Stomach (tissue), 8 donors: ENCODE measurements at regions not wholly inside any gene's neighbourhood (a gene's known extent, or its start where the extent isn't known, plus 50 kb on each side); places are given as distances from the start of the nearest gene placed in this dataset.

Source experiments
- DNase-seq, 2 donors: peaks; one replicate each; pipeline versions ENCODE4 v3.0.0 to v3.0.0-alpha.2; 2013 to 2019
- H3K27ac ChIP-seq, 5 donors: fragments of 200-600 bp in 4 of 5; sonication (generic) in 4 of 5; one replicate each; pipeline ENCODE4 v1.5.1; 2013 to 2019; ENCODE audit warnings: mild to moderate bottlenecking in 1 of 5, moderate library complexity in 1 of 5
- H3K27me3 ChIP-seq, 3 donors: fragments of 200-600 bp; sonication (generic); one replicate each; pipeline ENCODE4 v1.5.1; 2017 to 2019; ENCODE audit warnings: mixed run types in 1 of 3
- H3K36me3 ChIP-seq, 4 donors: fragments of 200-600 bp; sonication (generic); 1 replicate in 3 of 4; 2 replicates in 1 of 4; pipeline ENCODE4 v1.5.1; 2016 to 2019
- H3K4me1 ChIP-seq, 4 donors: fragments of 200-600 bp; sonication (generic); one replicate each; pipeline ENCODE4 v1.5.1; 2016 to 2019
- H3K4me3 ChIP-seq, 4 donors: fragments of 200-600 bp; sonication (generic) in 3 of 4; one replicate each; pipeline ENCODE4 v1.5.1; 2016 to 2019; ENCODE audit warnings: mild to moderate bottlenecking in 1 of 4
- H3K9me3 ChIP-seq, 4 donors: fragments of 200-600 bp; sonication (generic); one replicate each; pipeline ENCODE4 v1.5.1; 2016 to 2019
- CTCF ChIP-seq, 7 experiments: fragments of 450-650 bp in 4 of 7; fragments of 200-600 bp in 3 of 7; sonication (generic) in 3 of 7; IDR thresholded peaks; one replicate each; pipeline ENCODE4 v1.5.1; 2016 to 2019; ENCODE audit warnings: antibody characterized with exemption in 7 of 7, control low read depth in 2 of 7, mild to moderate bottlenecking in 1 of 7
- EP300 ChIP-seq: sonication (generic); formaldehyde crosslinking; IDR thresholded peaks from one replicate; pipeline ENCODE4 v1.6.1; 2017; ENCODE audit warnings: antibody characterized with exemption
- POLR2A ChIP-seq, 4 donors: fragments of 450-650 bp; IDR thresholded peaks; one replicate each; pipeline ENCODE4 v1.6.1; 2016; ENCODE audit warnings: antibody characterized with exemption in 4 of 4, control low read depth in 2 of 4, mild to moderate bottlenecking in 1 of 4, moderate library complexity in 1 of 4
- POLR2AphosphoS5 ChIP-seq, 3 donors: sonication (generic); formaldehyde crosslinking; IDR thresholded peaks; one replicate each; pipeline ENCODE4 v1.6.1; 2016; ENCODE audit warnings: antibody characterized with exemption in 3 of 3
- WGBS, 5 donors: extraction: QIAGEN DNeasy Blood & Tissue Kit in 3 of 5; methylation state at CpG; one replicate each; pipeline versions ENCODE4 v1.1.5 to v1.1.7; 2013 to 2018; 5-methylcytosine and 5-hydroxymethylcytosine counted together
- intact Hi-C: fragments of 100-400 bp; cut with DNase I; formaldehyde crosslinking; loops from one replicate; pipeline ENCODE4 v1.15.1; 2023; ENCODE audit warnings: low total_unique reads
- donor health status: healthy with polysubstance abuse.
- donor health status: Bipolar disorder and iron deficiency.
- donor health status: healthy.

DNA sequence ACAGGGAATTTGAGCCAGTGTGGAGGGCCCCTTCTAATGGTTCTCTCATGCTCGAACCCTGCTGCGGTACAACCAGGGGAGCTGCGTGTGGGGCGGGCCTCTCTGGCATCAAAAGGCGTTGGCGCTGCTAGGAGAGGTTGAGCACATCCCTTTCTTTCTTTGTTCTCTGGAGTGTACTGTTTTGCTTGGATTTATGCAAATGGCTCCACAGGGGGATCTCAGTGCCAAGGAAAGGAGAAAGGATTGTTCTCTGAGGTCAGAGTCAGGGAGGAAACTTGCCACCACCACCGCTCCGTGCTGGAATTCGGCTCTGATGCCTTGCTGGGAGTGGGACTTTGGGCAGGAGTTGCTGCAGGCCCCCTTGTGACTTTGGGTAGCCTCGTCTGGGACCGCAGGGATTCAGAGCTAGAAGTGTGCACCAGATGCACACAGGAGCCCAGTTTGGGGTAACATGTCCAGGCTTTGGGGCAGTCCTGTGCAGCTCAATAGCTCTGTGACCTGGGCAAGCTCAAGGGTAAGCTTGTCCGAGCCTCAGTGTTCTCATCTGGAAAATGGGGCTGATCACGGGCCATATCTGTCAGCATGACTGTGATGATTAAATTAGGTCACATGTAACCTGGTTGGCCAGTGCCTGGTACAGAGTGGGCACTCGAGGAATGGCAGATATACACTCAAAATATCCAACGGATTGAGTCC lies 353.0 kb upstream of the EEF2KMT start:
- no peak overlapping the region for H3K27ac ChIP-seq
- no peaks in the 10 kb centered on the region for H3K9me3 ChIP-seq
- no peak for DNase-seq
- no peak overlapping the region for H3K4me3 ChIP-seq
- peaks cover 0 to 31% (median 0%) of the 10 kb centered on the region in 3 donors for H3K27me3 ChIP-seq
- intact Hi-C loops = no loop called here
- 27 to 38% (median 30%) methylated on average over 15 of the region's 15 CpGs for WGBS, 5 donors
- no peaks in the 10 kb centered on the region for H3K36me3 ChIP-seq
- TF ChIP-seq POLR2A (IDR thresholded peaks at IDR 0.05) = no peak
- TF ChIP-seq CTCF (IDR thresholded peaks at IDR 0.05) = no peak
- TF ChIP-seq POLR2AphosphoS5 (IDR thresholded peaks at IDR 0.05) = no peak
- H3K4me1 ChIP-seq = no peaks in the 10 kb centered on the region

GRCh38 chr16:5449901-5450300 lies 352.3 kb upstream of the EEF2KMT start:
- Histone ChIP-seq H3K27ac (no peak overlapping the region), H3K36me3 (no peaks in the 10 kb centered on the region), H3K27me3 (peaks cover 0 to 31% (median 0%) of the 10 kb centered on the region in 3 donors), H3K4me1 (no peaks in the 10 kb centered on the region), H3K9me3 (no peaks in the 10 kb centered on the region), H3K4me3 (no peak overlapping the region)
- WGBS, 5 donors = 22 to 67% (median 44%) methylated on average over 1 of the region's 1 CpG
- no peak for DNase-seq
- TF ChIP-seq CTCF (IDR thresholded peaks at IDR 0.05) = no peak
- no peak for TF ChIP-seq POLR2A (IDR thresholded peaks at IDR 0.05)
- no peak for TF ChIP-seq EP300
- no peak for TF ChIP-seq POLR2AphosphoS5 (IDR thresholded peaks at IDR 0.05)
- intact Hi-C loops = no loop called here

DNA sequence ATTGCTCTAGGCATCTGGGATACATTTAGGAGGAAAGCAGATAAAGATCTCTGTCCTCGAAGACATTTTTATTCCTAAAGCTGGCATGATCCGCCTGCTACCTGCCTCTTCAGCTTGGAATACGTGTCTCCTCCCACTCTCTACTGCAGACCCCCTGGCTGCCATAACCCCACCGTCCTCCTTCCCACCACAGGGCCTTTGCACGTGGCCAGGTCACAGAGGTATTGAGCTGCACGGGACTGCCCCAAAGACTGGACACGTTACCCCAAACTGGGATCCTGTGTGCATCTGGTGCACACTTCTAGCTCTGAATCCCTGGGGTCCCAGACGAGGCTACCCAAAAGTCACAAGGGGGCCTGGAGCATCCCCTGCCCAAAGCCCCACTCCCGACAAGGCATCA lies 351.2 kb upstream of the EEF2KMT start:
- H3K9me3 ChIP-seq = no peaks in the 10 kb centered on the region
- H3K4me1 ChIP-seq = no peaks in the 10 kb centered on the region
- WGBS, 5 donors = 70 to 79% (median 76%) methylated on average over 9 of the region's 9 CpGs
- TF ChIP-seq POLR2A (IDR thresholded peaks at IDR 0.05) (no peak), POLR2AphosphoS5 (IDR thresholded peaks at IDR 0.05) (no peak)
- H3K27me3 ChIP-seq = peaks cover 0 to 31% (median 0%) of the 10 kb centered on the region in 3 donors
- intact Hi-C loops = no loop called here
- no peak overlapping the region for H3K27ac ChIP-seq
- no peak for DNase-seq
- no peak overlapping the region for H3K4me3 ChIP-seq
- H3K36me3 ChIP-seq = no peaks in the 10 kb centered on the region

DNA sequence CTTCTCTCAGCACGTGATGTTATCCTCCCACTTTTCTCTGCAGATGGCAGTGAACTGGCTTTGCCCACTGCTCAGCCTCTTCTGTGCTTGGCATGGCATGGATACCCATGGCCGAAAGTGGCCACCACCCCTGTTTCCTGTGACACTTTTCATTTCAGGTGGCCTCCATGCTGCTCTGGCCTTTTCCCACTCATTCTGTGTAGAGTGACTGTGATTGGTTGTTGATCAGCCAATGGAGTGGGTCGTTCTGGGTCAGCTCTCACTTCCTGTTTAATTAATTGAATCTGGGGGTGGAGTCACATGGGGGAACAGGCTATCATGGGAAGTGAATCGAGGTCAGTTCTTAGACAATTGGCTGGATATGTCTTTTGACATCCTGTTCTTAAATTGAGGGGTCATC lies 350.1 kb upstream of the EEF2KMT start:
- TF ChIP-seq CTCF (IDR thresholded peaks at IDR 0.05) (no peak), POLR2A (IDR thresholded peaks at IDR 0.05) (no peak), POLR2AphosphoS5 (IDR thresholded peaks at IDR 0.05) (no peak), EP300 (no peak)
- H3K4me1 ChIP-seq = no peaks in the 10 kb centered on the region
- H3K27ac ChIP-seq = no peak overlapping the region
- WGBS, 5 donors = 68 to 87% (median 74%) methylated on average over 4 of the region's 4 CpGs
- no peak for DNase-seq
- intact Hi-C loops = no loop called here
- H3K27me3 ChIP-seq = peaks cover 0 to 31% (median 0%) of the 10 kb centered on the region in 3 donors
- H3K36me3 ChIP-seq = no peaks in the 10 kb centered on the region
- no peaks in the 10 kb centered on the region for H3K9me3 ChIP-seq
- no peak overlapping the region for H3K4me3 ChIP-seq

DNA sequence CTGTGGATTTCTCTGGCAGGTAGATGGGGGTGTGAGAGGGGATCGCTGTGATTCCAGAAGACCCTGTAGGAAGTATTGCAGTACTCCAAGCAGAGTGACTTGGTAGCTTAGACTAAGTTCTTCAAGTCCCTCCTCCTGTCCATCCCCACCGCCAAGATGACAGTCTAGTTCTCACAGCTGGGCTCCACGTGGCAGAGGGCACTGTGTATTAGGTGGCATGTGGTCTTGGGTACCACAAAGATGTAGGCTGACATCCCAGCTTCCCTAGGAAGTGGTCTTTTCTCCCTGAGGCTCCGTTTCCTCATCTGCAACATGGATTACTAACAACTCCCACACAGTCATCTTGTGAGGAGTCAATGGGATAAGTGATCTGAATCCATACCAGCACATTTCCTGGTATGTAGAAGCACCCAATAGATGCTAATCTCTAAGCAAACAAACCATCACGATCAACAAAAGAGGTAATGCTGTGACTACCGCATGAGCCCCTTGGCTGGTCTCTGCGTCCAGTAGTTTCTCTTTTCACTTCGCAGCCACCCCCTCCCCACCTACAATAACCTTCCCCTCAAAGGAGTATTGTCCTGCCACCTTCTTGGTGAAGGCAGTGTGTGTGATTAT lies 349.1 kb upstream of the EEF2KMT start:
- Histone ChIP-seq H3K27me3 (peaks cover 0 to 21% (median 0%) of the 10 kb centered on the region in 3 donors), H3K9me3 (no peaks in the 10 kb centered on the region), H3K36me3 (no peaks in the 10 kb centered on the region), H3K4me1 (no peaks in the 10 kb centered on the region), H3K27ac (no peak overlapping the region), H3K4me3 (no peak overlapping the region)
- WGBS, 5 donors = 40 to 62% (median 50%) methylated on average over 8 of the region's 8 CpGs
- intact Hi-C loops = no loop called here
- no peak for DNase-seq
- no peak for TF ChIP-seq POLR2AphosphoS5 (IDR thresholded peaks at IDR 0.05)
- no peak for TF ChIP-seq POLR2A (IDR thresholded peaks at IDR 0.05)
- no peak for TF ChIP-seq CTCF (IDR thresholded peaks at IDR 0.05)
- TF ChIP-seq EP300 = no peak
